Gastrocnemius medialis (tissue), 4 donors: ENCODE measurements at regions not wholly inside any gene's neighbourhood (a gene's known extent, or its start where the extent isn't known, plus 50 kb on each side); places are given as distances from the start of the nearest gene placed in this dataset.
"Not testable (repeated sequence)": the region's sequence is repeated elsewhere in the genome, so short reads cannot be mapped to it uniquely, and the experiment has no call there.

Experiments
- ATAC-seq, 2 donors: fragments of 150-250 bp; one replicate each; pipeline ENCODE4 v1.9.1; 2016
- DNase-seq, 2 donors: peaks; one replicate each; pipeline ENCODE4 v3.0.0-alpha.2; 2019
- H3K27ac ChIP-seq, 4 donors: fragments of 200-600 bp; sonication (generic); 1 replicate in 1 of 4; 2 replicates in 3 of 4; pipeline ENCODE4 v1.5.1; 2016 to 2018; ENCODE audit warnings: mild to moderate bottlenecking in 2 of 4, moderate library complexity in 1 of 4
- H3K27me3 ChIP-seq, 3 donors: fragments of 200-600 bp; sonication (generic) in 2 of 3; 1 replicate in 1 of 3; 2 replicates in 2 of 3; pipeline versions ENCODE4 v1.5.1 to v1.6.0; 2016 to 2019; ENCODE audit warnings: mild to moderate bottlenecking in 1 of 3, moderate library complexity in 1 of 3
- H3K36me3 ChIP-seq, 2 donors: fragments of 200-600 bp; sonication (generic) in 1 of 2; one replicate each; pipeline ENCODE4 v1.5.1; 2017 to 2018
- H3K4me1 ChIP-seq, 2 donors: fragments of 200-600 bp; sonication (generic) in 1 of 2; one replicate each; pipeline ENCODE4 v1.5.1; 2016 to 2017; ENCODE audit warnings: mild to moderate bottlenecking in 2 of 2
- H3K4me3 ChIP-seq, 4 donors: fragments of 200-600 bp; sonication (generic) in 3 of 4; 1 replicate in 1 of 4; 2 replicates in 3 of 4; pipeline ENCODE4 v1.5.1; 2016 to 2019; ENCODE audit warnings: mild to moderate bottlenecking in 2 of 4
- H3K9me3 ChIP-seq, 3 donors: fragments of 200-600 bp; sonication (generic) in 2 of 3; 1 replicate in 1 of 3; 2 replicates in 2 of 3; pipeline ENCODE4 v1.5.1; 2016 to 2019
- POLR2A ChIP-seq, 2 donors: fragments of 450-650 bp; IDR thresholded peaks; one replicate each; pipeline ENCODE4 v1.6.1; 2017; ENCODE audit warnings: antibody characterized with exemption in 2 of 2, mild to moderate bottlenecking in 2 of 2, moderate library complexity in 2 of 2
- in situ Hi-C, 4 donors: fragments of 200-750 bp; cut with MboI; loops; one replicate each; pipeline versions ENCODE4 v1.15.0 to v1.8.0; 2017; ENCODE audit warnings: low sequenced_read_pairs in 4 of 4
- intact Hi-C: fragments of 100-400 bp; cut with DNase I; formaldehyde crosslinking; loops from one replicate; pipeline ENCODE4 v1.15.1; 2023; ENCODE audit warnings: low total_unique reads
- TF ChIP-seq, protein P1 (sequence below), 5 experiments: fragments of 450-650 bp in 3 of 5; fragments of 200-600 bp in 2 of 5; sonication (generic) in 2 of 5; IDR thresholded peaks in 4 of 5; conservative IDR thresholded peaks in 1 of 5; 1 replicate in 4 of 5; 2 replicates in 1 of 5; pipeline ENCODE4 v1.5.1; 2016 to 2019; ENCODE audit warnings: antibody characterized with exemption in 5 of 5, mild to moderate bottlenecking in 3 of 5, moderate library complexity in 3 of 5

DNA sequence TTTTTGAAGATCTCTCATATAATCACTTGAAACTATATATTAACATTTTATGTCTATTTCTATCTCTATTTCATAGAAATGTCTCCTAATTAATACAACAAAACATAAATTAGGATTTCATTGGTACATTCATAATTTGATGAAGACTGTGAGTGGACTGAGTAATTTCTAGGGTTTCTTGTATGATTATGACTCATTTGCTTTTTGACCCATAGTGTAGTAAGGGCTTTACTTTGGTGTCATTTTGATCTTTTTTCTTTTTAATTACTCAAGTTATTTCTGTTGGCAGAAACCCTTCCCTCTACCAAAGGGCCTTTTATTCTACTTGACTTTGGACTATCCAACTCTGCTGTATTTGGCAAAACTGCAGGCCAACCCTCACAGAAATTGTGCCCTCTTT lies 207.9 kb upstream of the MAGEB16 start:
- no peak overlapping the region for H3K27ac ChIP-seq
- intact Hi-C loops = no loop called here
- in situ Hi-C loops = no loop called here
- H3K27me3 ChIP-seq = no peaks in the 10 kb centered on the region
- H3K9me3 ChIP-seq = no peaks in the 10 kb centered on the region
- no peaks in the 10 kb centered on the region for H3K4me1 ChIP-seq
- DNase-seq = no peak
- no peaks in the 10 kb centered on the region for H3K36me3 ChIP-seq
- TF ChIP-seq, protein P1, sequence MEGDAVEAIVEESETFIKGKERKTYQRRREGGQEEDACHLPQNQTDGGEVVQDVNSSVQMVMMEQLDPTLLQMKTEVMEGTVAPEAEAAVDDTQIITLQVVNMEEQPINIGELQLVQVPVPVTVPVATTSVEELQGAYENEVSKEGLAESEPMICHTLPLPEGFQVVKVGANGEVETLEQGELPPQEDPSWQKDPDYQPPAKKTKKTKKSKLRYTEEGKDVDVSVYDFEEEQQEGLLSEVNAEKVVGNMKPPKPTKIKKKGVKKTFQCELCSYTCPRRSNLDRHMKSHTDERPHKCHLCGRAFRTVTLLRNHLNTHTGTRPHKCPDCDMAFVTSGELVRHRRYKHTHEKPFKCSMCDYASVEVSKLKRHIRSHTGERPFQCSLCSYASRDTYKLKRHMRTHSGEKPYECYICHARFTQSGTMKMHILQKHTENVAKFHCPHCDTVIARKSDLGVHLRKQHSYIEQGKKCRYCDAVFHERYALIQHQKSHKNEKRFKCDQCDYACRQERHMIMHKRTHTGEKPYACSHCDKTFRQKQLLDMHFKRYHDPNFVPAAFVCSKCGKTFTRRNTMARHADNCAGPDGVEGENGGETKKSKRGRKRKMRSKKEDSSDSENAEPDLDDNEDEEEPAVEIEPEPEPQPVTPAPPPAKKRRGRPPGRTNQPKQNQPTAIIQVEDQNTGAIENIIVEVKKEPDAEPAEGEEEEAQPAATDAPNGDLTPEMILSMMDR (IDR thresholded peaks at IDR 0.05 in 4 of 5, conservative IDR thresholded peaks at IDR 0.05 in 1 of 5) = no peak
- no peak for TF ChIP-seq POLR2A (IDR thresholded peaks at IDR 0.05)
- no peak overlapping the region for H3K4me3 ChIP-seq
- no peak for ATAC-seq

DNA sequence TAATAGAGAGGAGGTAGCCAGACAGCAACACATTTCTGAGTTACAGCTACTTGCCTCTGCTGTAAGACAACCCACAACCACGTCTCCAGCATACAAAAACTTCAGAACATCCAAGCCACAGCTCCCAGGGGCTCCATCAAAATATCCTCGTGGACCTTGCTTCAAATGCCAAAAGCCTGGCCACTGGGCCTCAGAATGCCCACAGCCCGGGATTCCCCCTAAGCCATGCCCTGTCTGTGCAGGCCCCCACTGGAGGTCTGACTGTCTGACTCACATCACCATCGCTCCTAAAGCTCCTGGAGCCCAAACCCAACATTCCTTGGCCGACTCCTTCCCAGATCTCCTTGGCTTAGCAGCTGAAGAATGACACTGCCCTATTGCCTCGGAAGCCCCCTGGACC lies 186.6 kb upstream of the MAGEB16 start:
- H3K9me3 ChIP-seq, in situ Hi-C loops: not testable (repeated sequence)

DNA sequence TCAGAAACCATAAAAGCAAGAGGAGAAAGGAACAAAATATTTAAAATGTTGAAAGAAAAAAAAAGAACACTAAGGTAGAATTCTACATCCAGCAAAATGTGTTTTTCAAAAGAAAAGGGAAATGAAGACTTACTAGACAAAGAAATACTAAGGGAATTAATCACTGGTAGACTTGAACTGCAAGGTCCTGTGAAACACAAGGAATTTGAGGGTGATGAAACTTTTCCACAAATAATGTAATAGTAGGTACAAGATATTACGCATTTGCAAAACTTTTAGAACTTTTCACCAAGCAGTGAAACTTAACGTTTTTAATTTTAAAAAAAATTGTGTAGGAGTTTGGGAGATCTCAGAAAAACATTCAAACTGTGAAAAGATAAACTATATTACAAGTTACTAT lies 180.3 kb upstream of the MAGEB16 start:
- Histone ChIP-seq H3K4me3 (no peak overlapping the region), H3K4me1 (no peaks in the 10 kb centered on the region), H3K27ac (no peak overlapping the region), H3K9me3 (no peaks in the 10 kb centered on the region), H3K36me3 (no peaks in the 10 kb centered on the region), H3K27me3 (no peaks in the 10 kb centered on the region)
- in situ Hi-C loops (no loop called here), intact Hi-C loops (no loop called here)
- ATAC-seq (no peak), DNase-seq (no peak)
- no peak for TF ChIP-seq POLR2A (IDR thresholded peaks at IDR 0.05)
- TF ChIP-seq, protein P1 (IDR thresholded peaks at IDR 0.05 in 4 of 5, conservative IDR thresholded peaks at IDR 0.05 in 1 of 5) = no peak

More for the DNA sequence above, 186.6 kb upstream of the MAGEB16 start:
- ATAC-seq, H3K27me3 ChIP-seq, H3K36me3 ChIP-seq, intact Hi-C loops, H3K27ac ChIP-seq, H3K4me3 ChIP-seq, DNase-seq, H3K4me1 ChIP-seq: not testable (repeated sequence)

DNA sequence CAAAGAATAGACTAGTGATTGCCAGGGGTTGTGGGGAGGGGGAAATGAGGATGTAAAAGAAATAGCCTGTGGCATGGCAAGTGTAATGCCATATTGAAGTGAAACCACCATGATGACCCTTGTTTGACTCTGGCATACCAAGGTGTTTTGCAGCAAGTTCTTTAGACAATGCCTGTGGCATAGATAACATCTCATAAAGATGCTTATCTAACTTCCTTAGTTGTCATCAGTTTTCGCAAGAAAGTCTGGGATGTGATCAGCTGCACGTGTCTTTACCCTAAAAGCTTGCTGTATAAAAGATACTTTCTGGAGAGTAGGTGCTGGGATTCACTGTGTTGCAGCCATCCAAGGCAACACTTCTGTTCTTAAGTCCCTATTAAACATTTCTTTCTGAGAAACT lies 176.1 kb upstream of the MAGEB16 start:
- in situ Hi-C loops = no loop called here
- no peaks in the 10 kb centered on the region for H3K4me1 ChIP-seq
- no peak overlapping the region for H3K4me3 ChIP-seq
- no peak for DNase-seq
- TF ChIP-seq, protein P1 (IDR thresholded peaks at IDR 0.05 in 4 of 5, conservative IDR thresholded peaks at IDR 0.05 in 1 of 5) = no peak
- TF ChIP-seq POLR2A (IDR thresholded peaks at IDR 0.05) = no peak
- no peaks in the 10 kb centered on the region for H3K27me3 ChIP-seq
- no peaks in the 10 kb centered on the region for H3K9me3 ChIP-seq
- H3K27ac ChIP-seq = no peak overlapping the region
- intact Hi-C loops = no loop called here
- ATAC-seq = no peak
- H3K36me3 ChIP-seq = no peaks in the 10 kb centered on the region

DNA sequence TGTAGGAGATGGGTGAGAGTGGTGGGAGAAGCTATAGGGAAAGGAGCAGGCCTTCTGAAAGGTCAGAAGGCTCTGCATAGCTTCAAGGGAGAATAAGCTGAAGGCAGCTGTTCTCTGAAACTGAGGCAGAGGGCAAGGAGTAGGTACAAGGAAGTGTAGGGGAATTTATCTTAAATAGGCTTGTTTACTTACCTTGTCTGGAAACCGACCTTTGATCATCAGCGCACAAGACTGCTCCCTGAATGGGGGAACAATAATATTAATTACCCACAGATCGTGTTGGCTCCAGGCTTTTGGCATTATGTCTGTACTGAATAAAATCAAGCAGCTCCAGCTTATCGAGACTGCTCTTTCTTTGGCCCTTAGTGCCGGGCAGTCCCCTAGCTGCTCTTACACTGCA lies 175.5 kb upstream of the MAGEB16 start:
- ATAC-seq (no peak), DNase-seq (no peak)
- no peak overlapping the region for H3K4me3 ChIP-seq
- in situ Hi-C loops (no loop called here), intact Hi-C loops (no loop called here)
- no peaks in the 10 kb centered on the region for H3K27me3 ChIP-seq
- H3K4me1 ChIP-seq = no peaks in the 10 kb centered on the region
- no peaks in the 10 kb centered on the region for H3K36me3 ChIP-seq
- H3K9me3 ChIP-seq = no peaks in the 10 kb centered on the region
- TF ChIP-seq, protein P1 (IDR thresholded peaks at IDR 0.05 in 4 of 5, conservative IDR thresholded peaks at IDR 0.05 in 1 of 5) = no peak
- TF ChIP-seq POLR2A (IDR thresholded peaks at IDR 0.05) = no peak
- H3K27ac ChIP-seq = no peak overlapping the region
